ENCODE measurements at regions not wholly inside any gene's neighbourhood (a gene's known extent, or its start where the extent isn't known, plus 50 kb on each side); places are given as distances from the start of the nearest gene placed in this dataset.

- TF ChIP-seq, protein P1, sequence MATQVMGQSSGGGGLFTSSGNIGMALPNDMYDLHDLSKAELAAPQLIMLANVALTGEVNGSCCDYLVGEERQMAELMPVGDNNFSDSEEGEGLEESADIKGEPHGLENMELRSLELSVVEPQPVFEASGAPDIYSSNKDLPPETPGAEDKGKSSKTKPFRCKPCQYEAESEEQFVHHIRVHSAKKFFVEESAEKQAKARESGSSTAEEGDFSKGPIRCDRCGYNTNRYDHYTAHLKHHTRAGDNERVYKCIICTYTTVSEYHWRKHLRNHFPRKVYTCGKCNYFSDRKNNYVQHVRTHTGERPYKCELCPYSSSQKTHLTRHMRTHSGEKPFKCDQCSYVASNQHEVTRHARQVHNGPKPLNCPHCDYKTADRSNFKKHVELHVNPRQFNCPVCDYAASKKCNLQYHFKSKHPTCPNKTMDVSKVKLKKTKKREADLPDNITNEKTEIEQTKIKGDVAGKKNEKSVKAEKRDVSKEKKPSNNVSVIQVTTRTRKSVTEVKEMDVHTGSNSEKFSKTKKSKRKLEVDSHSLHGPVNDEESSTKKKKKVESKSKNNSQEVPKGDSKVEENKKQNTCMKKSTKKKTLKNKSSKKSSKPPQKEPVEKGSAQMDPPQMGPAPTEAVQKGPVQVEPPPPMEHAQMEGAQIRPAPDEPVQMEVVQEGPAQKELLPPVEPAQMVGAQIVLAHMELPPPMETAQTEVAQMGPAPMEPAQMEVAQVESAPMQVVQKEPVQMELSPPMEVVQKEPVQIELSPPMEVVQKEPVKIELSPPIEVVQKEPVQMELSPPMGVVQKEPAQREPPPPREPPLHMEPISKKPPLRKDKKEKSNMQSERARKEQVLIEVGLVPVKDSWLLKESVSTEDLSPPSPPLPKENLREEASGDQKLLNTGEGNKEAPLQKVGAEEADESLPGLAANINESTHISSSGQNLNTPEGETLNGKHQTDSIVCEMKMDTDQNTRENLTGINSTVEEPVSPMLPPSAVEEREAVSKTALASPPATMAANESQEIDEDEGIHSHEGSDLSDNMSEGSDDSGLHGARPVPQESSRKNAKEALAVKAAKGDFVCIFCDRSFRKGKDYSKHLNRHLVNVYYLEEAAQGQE (IDR thresholded peaks at IDR 0.05; ENCODE audit: insufficient read depth in 1 of 2, low read depth in 2 of 2, low read length in 2 of 2): no peak
- TF ChIP-seq POLR2AphosphoS5 (IDR thresholded peaks at IDR 0.05; ENCODE audit: low read depth, low read length) (no peak), SIN3A (IDR thresholded peaks at IDR 0.05; ENCODE audit: borderline replicate concordance, insufficient read depth, low read length) (no peak), FOXP2 (optimal IDR thresholded peaks at IDR 0.05; ENCODE audit: borderline replicate concordance, extremely low read depth, extremely low read length, insufficient read depth) (no peak), TAF1 (IDR thresholded peaks at IDR 0.05; ENCODE audit: borderline replicate concordance, insufficient read depth, low read length) (no peak)
Observed at GRCh38 chr1:30550365-30551220, 172.8 kb downstream of the MATN1 start.

DNA sequence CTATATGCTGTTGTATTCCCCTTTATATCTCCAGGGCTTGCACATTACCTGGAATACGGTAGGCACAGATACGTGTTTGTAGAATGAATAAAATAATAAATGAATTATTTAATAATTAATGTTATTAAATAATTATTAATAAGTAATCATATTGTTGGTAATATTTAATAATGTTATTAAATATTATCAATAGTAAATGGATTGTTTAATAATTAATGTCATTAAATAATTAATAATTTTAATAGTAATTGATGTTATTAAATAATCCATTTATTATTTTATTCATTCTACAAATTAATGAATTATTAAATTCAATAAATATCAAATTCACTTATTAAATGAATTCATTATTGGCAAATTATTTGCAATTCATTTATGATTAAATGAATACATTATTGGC is 175.1 kb downstream of the MATN1 start:
- TF ChIP-seq SIN3A (IDR thresholded peaks at IDR 0.05; ENCODE audit: borderline replicate concordance, insufficient read depth, low read length) (no peak), POLR2AphosphoS5 (IDR thresholded peaks at IDR 0.05; ENCODE audit: low read depth, low read length) (no peak), TAF1 (IDR thresholded peaks at IDR 0.05; ENCODE audit: borderline replicate concordance, insufficient read depth, low read length) (no peak), FOXP2 (optimal IDR thresholded peaks at IDR 0.05; ENCODE audit: borderline replicate concordance, extremely low read depth, extremely low read length, insufficient read depth) (no peak)
- TF ChIP-seq, protein P1 (IDR thresholded peaks at IDR 0.05; ENCODE audit: insufficient read depth in 1 of 2, low read depth in 2 of 2, low read length in 2 of 2): no peak

DNA sequence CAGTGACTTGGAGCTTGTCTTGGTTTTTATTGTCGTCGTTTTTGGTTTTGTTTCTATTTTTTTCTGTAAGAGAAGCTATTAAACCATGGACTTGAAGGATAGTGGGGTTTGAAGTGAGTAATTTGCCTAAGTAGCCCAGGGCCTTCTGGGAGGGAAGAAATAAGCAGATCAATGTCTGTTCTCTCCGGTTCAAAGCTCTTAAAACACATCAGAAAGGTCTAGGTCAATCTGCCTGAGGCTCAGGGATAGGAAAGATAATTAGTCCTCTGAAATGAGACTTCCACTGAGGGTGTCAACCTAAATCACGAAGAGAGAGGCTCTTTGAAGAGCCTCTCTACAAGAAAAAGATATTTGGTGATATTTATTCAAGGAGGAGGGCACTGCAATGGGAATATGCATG is 178.0 kb downstream of the MATN1 start:
- TF ChIP-seq SIN3A (IDR thresholded peaks at IDR 0.05; ENCODE audit: borderline replicate concordance, insufficient read depth, low read length): no peak
- no peak for TF ChIP-seq TAF1 (IDR thresholded peaks at IDR 0.05; ENCODE audit: borderline replicate concordance, insufficient read depth, low read length)
- no peak for TF ChIP-seq POLR2AphosphoS5 (IDR thresholded peaks at IDR 0.05; ENCODE audit: low read depth, low read length)
- TF ChIP-seq, protein P1 (IDR thresholded peaks at IDR 0.05; ENCODE audit: insufficient read depth in 1 of 2, low read depth in 2 of 2, low read length in 2 of 2): no peak
- TF ChIP-seq FOXP2 (optimal IDR thresholded peaks at IDR 0.05; ENCODE audit: borderline replicate concordance, extremely low read depth, extremely low read length, insufficient read depth): no peak

- TF ChIP-seq SIN3A (IDR thresholded peaks at IDR 0.05; ENCODE audit: borderline replicate concordance, insufficient read depth, low read length) (no peak), TAF1 (IDR thresholded peaks at IDR 0.05; ENCODE audit: borderline replicate concordance, insufficient read depth, low read length) (no peak), FOXP2 (optimal IDR thresholded peaks at IDR 0.05; ENCODE audit: borderline replicate concordance, extremely low read depth, extremely low read length, insufficient read depth) (no peak), POLR2AphosphoS5 (IDR thresholded peaks at IDR 0.05; ENCODE audit: low read depth, low read length) (no peak)
- TF ChIP-seq, protein P1 (IDR thresholded peaks at IDR 0.05; ENCODE audit: insufficient read depth in 1 of 2, low read depth in 2 of 2, low read length in 2 of 2): no peak
Observed at GRCh38 chr1:30541721-30542485, 181.5 kb downstream of the MATN1 start.

Data from PFSK-1 (cell line).